ENCODE measurements at regions not wholly inside any gene's neighbourhood (a gene's known extent, or its start where the extent isn't known, plus 50 kb on each side); places are given as distances from the start of the nearest gene placed in this dataset.
"Not testable (repeated sequence)": the region's sequence is repeated elsewhere in the genome, so short reads cannot be mapped to it uniquely, and the experiment has no call there.

- ATAC-seq; intact Hi-C loops (cut with micrococcal nuclease): not testable (repeated sequence)
Measured at GRCh38 chr11:4315292-4315691, 52.9 kb downstream of the OR52B4 start.

GRCh38 chr11:4277225-4277624, 91.0 kb downstream of the OR52B4 start:
- DNase-seq; ATAC-seq; intact Hi-C loops (cut with micrococcal nuclease): not testable (repeated sequence)

More at GRCh38 chr11:4315292-4315691, 52.9 kb downstream of the OR52B4 start:
- not testable (repeated sequence) for DNase-seq

- DNase-seq; intact Hi-C loops (cut with micrococcal nuclease); ATAC-seq: not testable (repeated sequence)
Measured at GRCh38 chr11:4251085-4251484, 117.1 kb downstream of the OR52B4 start.

- intact Hi-C loops (cut with micrococcal nuclease), result not testable (repeated sequence)
Measured at GRCh38 chr11:4249475-4249874, 118.7 kb downstream of the OR52B4 start.

GRCh38 chr11:4237771-4238170, 130.4 kb downstream of the OR52B4 start:
- DNase-seq; intact Hi-C loops (cut with micrococcal nuclease); ATAC-seq: not testable (repeated sequence)

More at GRCh38 chr11:4249475-4249874, 118.7 kb downstream of the OR52B4 start:
- DNase-seq, ATAC-seq: not testable (repeated sequence)

- DNase-seq; intact Hi-C loops (cut with micrococcal nuclease); ATAC-seq: not testable (repeated sequence)
Measured at GRCh38 chr11:4218857-4219256, 124.3 kb downstream of the RRM1 start.

- DNase-seq, result no peak
- intact Hi-C loops (cut with micrococcal nuclease), result no loop called here
- no peak for ATAC-seq
Measured at GRCh38 chr11:4213746-4214145, 119.1 kb downstream of the RRM1 start.

GRCh38 chr11:4211991-4212390, 117.4 kb downstream of the RRM1 start:
- intact Hi-C loops (cut with micrococcal nuclease), result no loop called here
- DNase-seq (no peak), ATAC-seq (no peak)

- ATAC-seq, result peak; percentile 92
- intact Hi-C loops (cut with micrococcal nuclease), result no loop called here
Measured at GRCh38 chr11:4203603-4204360, 109.2 kb downstream of the RRM1 start.

GRCh38 chr11:4202749-4203148, 108.2 kb downstream of the RRM1 start:
- intact Hi-C loops (cut with micrococcal nuclease), result no loop called here
- ATAC-seq (peak; percentile 97), DNase-seq (no peak)

More at GRCh38 chr11:4203603-4204360, 109.2 kb downstream of the RRM1 start:
- no peak for DNase-seq

- intact Hi-C loops (cut with micrococcal nuclease), result no loop called here
- DNase-seq (no peak), ATAC-seq (no peak)
Measured at GRCh38 chr11:4197112-4197511, 102.5 kb downstream of the RRM1 start.

GRCh38 chr11:4195909-4196308, 101.3 kb downstream of the RRM1 start:
- ATAC-seq (no peak), DNase-seq (no peak)
- intact Hi-C loops (cut with micrococcal nuclease), result no loop called here

GRCh38 chr11:4194889-4195288, 100.3 kb downstream of the RRM1 start:
- ATAC-seq (no peak), DNase-seq (no peak)
- intact Hi-C loops (cut with micrococcal nuclease), result no loop called here

- intact Hi-C loops (cut with micrococcal nuclease), result no loop called here
- peak; percentile 87 for DNase-seq
Measured at GRCh38 chr11:4191031-4191571, 96.5 kb downstream of the RRM1 start.

GRCh38 chr11:4190519-4190918, 95.9 kb downstream of the RRM1 start:
- intact Hi-C loops (cut with micrococcal nuclease), result no loop called here
- no peak for DNase-seq
- no peak for ATAC-seq

More at GRCh38 chr11:4191031-4191571, 96.5 kb downstream of the RRM1 start:
- ATAC-seq, result peak; percentile 88

GRCh38 chr11:4190098-4190497, 95.5 kb downstream of the RRM1 start:
- intact Hi-C loops (cut with micrococcal nuclease), result no loop called here
- ATAC-seq (no peak), DNase-seq (no peak)

All from left ventricle myocardium superior (tissue), 1 donor.